Muscle of arm (tissue), 1 donor: ENCODE measurements at regions not wholly inside any gene's neighbourhood (a gene's known extent, or its start where the extent isn't known, plus 50 kb on each side); places are given as distances from the start of the nearest gene placed in this dataset.

ENCODE experiments used
- DNase-seq: peaks from one replicate; pipeline ENCODE4 v3.0.0-alpha.2; 2013

DNA sequence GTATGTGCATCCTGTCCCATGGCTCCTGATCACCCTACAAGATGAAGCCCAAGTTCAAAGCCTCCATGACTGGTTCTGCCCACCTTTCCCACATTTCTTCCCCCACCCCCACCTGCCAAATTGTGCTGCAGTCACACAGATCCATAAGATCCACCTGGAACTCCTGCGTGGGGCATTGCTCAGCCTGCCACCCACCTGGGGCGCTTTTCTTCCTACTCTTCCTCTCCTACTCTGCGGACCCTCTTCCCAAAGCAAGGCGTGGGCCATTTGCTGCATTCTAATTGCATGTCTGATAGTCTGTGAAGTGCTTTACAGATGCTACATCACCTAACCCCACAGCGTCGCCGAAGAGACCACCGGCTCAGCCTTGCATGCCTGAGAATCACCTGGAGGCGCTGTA lies 402.4 kb upstream of the ID2 start:
- no peak for DNase-seq

DNA sequence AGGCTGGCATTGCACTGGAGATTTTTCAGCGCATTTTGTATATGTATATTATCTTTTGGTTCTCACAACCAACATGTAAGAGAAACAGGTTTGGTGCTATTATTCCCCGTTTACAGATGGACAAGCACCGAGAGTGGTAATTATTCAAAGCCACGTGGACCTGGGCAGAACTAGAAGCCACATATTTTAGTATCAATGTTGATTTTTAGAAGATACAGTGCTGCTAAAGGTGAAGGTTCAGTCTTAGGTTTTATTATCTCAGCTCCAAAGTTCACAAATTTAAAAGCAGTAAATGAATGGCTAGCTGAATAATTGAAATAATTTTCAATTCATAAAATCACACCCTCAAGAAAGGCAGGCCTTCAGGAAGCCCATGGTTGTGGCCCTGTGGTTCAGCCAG lies 400.6 kb upstream of the ID2 start:
- no peak for DNase-seq

DNA sequence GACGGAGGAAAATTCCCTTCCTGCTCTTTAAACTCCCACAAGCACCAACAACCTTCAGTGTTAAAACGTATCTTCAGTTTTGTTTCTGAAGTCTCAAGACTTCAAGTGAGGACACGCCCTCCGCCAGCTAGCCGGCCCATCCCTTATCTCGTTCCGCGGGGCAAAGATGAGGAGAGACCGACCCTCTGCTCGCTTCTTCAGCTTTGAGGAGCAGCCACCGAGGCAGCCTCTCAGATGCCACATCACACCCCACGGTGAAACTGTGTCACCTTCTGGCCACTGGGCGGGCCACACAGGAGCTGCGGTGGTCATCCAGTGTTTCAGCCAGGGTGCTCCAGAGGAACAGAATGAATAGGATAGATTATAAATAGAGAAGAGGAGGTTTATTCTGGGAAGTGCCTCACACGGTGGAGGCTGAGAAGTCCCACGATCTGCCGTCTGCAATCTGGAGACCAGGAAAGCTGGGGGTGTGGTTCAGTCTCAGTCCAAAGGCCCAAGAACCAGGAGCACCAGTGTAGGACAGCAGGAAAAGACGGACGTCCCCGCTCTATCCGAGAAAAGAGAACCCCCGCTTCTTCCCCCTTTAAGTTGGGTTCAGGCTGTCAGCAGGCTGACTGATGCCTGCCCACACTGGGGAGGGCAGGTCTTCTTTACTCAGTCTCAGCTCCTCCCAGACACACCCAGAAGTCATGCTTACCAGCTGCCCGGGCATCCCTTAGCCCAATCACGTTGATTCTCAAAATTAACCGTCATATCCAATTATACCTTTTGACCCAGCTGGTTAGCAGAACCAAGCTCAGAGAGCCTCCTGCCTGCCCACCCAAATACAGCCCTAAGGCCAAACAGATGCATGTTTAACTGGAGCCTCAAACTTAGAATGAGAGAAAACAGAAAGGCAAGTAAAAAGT lies 399.7 kb upstream of the ID2 start:
- no peak for DNase-seq

DNA sequence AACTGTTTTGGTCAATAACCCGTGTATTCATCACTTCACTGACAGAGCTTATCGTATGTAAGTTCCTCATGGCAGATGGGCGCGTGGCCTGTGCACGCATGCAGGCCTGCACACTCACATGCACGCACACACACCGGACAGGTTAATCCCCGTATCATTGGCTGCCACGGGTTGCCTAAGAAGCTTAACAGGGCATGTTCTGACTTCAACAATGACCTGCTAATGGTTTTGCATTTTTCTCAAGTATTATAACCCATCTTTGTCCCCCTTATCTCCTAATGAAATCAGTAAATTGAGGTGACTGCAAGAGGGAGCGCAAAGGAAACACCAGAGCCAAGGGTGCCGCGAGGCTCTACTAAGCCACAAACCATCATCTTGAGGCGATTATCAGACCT lies 399.0 kb upstream of the ID2 start:
- DNase-seq = no peak

DNA sequence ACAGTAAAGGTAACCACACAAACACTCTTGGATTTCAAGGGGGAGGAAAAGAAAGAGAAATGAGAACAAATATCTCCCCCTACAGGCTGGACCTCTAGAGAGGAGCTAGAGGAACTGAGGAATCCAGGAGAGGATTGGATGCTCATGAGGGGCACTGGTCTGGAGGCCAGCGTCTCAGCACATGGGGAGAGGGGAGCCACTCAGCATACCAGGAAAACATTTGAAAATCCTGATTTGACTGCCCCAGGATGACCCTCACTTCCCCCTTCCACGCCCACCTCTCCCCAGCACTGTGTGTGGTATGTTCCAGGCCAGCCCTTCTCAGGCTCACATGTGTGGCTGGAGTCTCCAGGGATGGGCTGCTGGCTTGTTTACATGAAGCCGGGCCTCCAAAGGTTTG lies 396.8 kb upstream of the ID2 start:
- no peak for DNase-seq

DNA sequence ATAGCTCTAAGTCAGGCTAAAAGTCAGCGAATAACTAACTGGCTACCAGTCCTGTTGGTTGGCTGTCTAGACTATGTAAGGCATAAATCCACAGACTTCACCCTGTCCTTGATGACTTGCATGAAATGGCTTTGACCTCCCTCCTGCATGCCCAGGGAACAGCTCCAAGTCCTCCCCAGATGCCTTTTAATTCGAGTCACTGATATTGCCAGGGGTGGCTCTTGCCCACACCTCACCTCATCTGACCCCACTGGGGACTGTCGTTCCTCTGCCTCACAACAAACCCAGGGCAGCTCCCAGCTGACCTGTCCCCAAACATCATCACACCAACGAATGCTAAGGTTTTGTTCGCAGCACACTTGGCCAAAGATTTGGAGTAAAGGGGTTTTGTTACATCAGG lies 396.0 kb upstream of the ID2 start:
- no peak for DNase-seq

DNA sequence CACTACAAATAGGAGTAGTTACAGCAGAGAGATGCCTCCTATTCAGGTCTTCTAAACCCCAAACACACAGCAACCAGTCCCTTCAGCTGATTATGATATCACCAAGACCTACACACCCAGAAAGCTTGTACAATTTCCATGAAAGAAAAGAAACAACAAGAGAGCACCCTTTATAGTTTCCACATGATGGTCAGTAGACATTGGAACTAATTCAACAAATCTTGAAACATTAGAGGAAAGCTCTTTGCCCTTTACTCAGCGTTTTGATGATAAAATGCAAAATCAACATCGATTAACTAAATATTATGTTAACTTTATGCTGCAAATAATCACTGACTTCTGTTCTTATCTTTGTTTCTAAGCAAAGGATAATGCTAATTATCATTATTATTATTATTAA lies 393.6 kb upstream of the ID2 start:
- DNase-seq = no peak

DNA sequence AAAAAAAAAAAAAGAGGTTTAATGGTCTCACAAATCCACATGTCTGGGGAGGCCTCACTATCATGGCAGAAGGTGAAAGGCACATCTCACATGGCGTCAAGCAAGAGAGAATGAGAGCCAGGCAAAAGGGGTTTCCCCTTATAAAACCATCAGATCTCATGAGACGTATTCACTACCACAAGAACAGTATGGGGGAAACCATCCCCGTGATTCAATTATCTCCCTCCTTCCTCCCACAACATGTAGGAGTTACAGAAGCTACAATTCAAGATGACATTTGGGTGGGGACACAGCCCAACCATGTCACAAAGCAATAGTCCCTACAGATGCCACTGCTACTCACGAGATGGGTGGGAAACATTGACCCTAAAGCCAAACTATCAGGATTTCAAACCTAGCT lies 392.7 kb upstream of the ID2 start:
- DNase-seq = no peak

DNA sequence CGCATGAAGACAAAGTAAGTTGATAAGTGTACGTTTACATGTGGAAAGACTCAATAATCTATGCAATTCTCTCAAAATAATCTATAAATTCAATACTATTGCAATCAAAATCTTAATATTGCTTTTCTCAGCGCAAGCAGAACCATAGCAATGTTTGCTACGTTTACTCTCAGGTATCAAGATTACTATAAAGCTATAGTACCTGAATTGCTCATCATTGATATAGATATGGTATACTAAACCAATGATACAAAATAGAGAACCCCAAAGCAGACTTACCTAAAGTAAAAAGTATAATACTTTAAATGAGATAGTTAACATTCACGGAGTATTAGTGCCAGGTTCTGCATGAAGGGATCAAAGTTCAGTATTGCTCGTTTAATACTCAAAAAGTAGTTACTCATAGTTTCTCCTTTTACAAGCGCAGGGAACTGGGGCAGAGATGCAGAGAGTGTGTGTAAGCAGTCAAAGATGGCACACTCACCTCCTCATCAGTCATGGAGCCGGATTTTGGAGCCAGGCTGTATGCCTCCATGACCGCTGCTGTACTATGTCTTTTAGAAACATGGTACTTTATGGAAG lies 391.0 kb upstream of the ID2 start:
- no peak for DNase-seq

DNA sequence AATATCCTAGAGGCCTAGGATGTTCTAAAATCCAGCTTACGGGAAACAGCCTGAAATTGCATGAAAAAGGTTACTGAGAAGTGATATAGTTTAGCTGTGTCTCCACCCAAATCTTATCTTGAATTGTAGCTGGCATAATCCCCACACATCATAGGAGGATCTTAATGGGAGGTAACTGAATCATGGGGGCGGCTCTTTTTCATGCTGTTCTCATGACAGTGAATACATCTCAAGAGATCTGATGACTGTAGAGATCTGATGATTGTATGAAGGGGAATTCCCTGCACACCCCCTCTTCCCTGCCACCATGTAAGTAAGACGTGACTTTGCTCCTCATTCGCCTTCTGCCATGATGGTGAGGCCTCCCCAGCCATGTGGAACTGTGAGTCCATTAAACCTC lies 385.6 kb upstream of the ID2 start:
- no peak for DNase-seq

DNA sequence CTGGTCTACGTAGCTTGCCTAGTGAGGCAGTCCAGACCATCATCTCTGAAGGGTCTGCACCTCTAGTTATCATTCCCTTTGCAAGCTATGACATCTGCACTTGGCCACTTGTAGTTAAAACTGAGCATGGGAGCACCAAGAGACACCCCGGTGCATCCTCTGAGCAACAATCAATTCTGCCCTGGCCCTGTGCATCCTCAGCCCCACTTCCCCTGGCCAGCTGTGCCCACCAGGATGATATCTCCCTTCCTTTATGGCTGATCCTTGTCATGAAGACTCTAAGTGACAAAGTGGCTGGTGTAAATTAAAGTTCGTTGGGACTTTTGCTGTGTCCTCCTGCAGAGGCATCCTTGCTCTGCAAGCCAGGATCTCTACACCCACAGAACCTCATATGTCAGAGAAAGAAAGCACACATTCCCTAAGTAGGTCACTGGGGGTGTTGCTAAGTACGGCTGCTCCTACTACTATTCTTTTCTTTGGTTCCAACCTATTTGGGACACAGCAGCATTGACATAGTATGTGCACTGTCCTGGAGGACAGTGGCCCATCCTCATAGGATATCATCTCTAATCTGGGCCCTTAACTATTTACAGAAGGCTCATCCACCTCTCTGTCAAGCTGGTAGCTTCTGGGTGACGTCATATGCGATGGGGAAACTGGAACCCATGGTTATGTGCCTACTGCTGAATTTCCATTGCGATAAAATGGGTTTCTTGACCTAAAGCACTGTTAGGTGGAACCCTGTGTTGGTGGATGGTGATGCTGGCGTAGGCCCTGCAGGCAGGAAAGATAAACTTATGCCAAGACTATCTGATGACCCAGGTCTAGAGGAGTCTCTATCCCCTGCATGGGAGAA lies 384.3 kb upstream of the ID2 start:
- no peak for DNase-seq

DNA sequence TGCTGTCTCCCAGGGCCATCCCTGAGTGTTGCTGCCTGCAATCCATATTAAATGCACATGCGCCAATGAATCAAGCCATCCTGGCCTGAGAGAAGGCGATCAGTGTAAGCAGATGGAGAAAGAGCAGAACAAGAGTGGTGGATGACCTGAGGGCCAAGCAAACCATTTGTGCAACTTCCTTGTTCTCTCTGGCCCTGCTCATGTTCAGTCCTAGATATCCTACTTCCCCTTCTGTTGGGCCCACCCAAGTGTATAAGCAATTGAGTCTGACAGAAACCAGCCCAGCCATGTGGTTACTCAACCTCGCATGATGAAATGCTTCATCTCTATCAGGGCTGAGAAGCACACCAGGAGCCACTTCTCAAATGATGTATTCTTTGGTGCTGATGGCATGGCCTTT lies 383.1 kb upstream of the ID2 start:
- no peak for DNase-seq

DNA sequence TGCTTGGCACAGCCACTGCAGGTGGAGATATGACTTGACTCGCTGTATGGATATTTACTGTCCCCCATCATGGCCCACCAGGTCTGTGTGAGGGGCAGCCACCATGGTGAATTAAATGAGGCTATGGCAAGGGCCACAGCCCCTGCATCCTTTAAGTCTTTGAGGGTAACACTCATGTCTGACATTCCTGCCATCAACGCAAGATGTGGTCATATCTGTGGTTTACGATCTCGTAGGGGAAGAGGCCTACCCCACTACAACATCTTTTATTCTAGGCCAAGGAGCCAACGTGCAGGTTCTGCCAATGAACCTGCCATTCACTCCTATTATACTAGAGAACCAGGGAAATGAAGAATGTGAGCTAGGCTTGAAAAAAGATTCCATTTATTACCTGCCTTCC lies 381.6 kb upstream of the ID2 start:
- no peak for DNase-seq

DNA sequence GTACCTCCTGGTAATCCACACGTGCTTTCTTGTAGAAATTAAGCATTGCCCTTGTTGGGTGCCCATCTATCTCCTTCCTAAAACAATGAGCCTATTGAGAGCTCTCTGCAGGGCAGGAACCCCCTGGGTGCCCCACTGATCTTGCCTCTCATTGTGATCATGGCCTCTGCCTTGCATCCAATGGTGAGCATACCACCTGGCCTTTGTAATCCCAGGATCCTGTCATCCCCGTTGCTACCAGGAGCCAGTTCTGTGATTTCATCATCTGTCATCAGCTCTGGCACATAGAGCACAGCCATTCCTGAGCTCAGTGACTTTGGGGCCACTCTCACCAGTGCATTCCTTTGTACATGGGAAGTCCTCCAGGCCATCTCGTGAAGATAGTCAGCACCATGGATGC lies 381.0 kb upstream of the ID2 start:
- no peak for DNase-seq

DNA sequence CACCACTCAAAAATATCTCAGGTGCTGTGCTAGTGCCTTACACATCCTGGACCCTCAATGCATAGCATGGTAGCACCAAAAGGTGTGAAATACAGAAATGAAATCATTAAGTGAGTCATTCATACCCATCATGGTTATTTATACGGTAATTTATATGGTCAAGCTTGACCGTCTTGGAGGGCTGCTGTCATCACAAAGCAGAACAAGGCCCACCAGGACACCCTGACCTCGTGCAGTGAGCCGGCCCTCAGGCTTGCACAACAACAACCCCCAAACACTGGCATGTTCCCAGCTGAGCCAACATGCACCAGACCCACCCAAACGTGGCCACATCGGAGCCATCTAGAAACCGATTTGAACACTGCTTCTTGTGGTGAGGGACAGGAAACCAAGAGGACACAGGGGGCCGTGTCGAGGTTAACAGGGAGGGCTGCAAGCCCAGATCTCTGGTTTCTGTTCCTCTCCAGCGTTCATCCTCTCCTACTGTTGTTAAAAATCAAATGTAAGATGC lies 378.5 kb upstream of the ID2 start:
- no peak for DNase-seq

DNA sequence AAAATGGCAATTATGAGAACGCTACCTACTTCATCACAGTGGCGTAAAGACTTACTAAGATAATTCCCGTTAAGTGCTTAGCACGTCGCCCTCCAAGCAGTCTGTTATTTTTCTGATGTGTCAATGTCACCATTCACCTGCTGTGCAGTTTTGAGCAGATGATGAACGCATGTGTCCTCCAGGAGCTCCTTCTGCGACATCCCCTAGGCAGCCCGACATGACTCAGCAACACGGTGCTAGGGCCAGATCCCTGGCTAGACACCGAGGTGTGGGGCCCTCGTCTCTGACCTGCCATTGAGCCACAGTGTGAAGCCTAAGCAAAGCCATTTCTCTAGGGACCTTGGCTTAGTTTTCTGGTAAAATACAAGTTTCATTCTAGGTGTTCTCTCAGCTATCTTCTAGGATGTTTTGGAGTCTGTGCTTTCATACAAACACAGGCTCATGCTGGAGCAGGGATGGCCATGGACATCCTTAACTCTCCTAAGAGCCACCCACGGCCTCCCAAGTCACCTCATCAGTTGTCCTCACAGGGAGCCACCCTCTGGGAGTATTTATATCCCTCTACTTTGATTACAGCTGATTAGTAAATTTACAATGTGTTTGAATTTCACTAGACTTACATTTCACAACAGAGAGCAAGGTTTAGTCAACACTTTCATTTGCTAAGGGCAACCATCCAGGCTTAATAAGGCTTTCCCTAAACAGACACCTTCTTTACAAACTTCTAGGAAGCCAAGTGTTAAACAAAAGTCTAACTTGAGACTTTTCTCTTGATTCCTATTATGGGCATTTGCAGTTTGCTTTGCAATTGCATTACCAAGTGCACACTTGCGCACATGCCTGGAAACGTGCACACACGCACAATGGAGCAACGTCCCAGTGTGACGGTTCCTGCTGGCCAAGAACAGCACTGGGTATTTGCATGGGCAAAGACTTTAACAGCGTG lies 376.8 kb upstream of the ID2 start:
- DNase-seq = no peak

DNA sequence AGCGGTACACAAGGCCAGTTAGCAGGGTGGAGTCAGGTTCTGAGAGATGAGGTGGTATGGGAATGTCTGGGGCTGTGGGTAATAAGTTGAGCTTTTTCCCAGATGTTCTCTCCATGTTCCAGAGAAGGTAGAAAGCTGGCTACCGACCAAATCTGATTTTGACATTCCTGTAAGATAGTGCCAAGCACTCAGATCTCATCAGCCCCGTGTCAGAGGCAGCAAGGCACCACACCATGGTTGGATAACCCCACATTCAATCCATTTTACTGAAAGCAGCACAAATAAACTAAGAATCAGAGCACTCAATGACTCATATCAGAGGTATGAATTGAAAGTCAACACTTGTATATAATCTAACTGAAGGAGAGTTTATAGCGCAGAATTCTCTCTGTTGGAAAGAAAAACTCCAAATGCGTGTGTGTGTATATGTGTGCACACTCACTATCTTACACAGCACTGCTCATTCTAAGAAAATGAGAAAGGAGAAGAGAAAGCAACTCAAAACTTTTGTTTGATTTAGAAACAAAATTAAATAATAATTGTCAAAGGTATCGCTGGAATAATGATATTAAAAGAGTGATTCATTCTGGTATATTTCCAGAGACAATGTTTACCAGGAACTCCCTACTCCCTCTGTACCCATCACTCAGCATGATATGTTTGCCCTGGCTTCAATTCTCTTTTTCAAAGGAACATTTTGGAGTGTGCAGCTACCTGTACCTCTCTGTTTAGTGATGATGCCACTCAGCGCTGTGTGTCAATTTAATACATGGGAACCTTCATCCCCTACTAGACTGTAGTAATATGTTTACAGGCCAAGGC lies 375.1 kb upstream of the ID2 start:
- DNase-seq = no peak

DNA sequence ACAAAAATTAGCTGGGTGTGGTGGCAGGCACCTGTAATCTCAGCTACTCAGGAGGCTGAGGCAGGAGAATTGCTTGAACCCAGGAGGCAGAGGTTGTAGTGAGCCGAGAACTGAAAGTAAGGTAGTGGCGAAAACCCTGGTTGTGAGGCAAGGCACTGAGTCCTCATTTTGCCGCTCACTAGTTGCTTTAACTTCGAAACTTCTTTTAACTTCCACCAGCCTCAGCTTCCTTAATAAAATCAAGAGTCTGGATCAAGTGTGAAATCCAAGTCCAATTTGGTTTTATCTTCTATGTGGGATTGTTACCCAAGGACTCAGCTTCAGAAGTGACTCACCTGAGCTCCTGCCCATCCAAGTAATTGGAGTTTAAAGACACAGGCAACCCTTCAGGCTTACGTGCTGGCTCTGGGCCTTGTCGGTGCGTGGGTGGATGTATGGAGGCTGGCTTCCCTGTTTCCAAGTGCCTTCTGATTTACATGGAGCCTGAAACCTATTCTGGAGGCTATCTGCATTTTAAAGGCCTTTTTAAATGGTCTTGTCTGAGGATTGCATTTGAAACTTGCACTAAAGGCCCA lies 374.2 kb upstream of the ID2 start:
- DNase-seq = no peak

DNA sequence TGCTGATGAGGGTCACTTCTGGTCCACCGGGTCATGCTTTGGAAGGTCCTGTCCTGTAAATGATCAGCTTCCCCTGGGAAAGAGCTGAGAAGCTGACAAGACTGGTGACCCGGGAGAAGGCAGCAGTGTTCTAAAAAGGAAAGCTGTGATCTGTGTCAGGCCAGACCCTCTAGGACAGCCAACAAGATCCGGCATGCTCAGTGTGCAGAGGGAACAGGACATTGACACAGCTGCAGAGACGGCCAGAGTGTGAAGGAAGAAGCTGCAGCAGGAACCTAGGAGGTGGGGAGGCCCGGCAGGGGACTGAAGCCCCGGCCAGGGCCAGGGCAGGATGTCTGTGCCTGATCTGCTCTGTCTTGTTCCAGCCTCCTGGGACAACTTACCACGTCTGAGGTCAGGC lies 372.7 kb upstream of the ID2 start:
- DNase-seq = no peak
